Jurkat, Clone E6-1 (cell line): ENCODE measurements at regions not wholly inside any gene's neighbourhood (a gene's known extent, or its start where the extent isn't known, plus 50 kb on each side); places are given as distances from the start of the nearest gene placed in this dataset.
"Not testable (repeated sequence)": the region's sequence is repeated elsewhere in the genome, so short reads cannot be mapped to it uniquely, and the experiment has no call there.

ENCODE experiments used
- DNase-seq: peaks from one replicate; pipeline ENCODE4 v3.0.0-alpha.2; 2011; ENCODE audit warnings: low read depth, low spot score
- H3K4me3 ChIP-seq: 2 replicates; pipeline ENCODE4 v1.5.1; 2011; ENCODE audit warnings: mild to moderate bottlenecking, low read length, control low read depth, moderate library complexity

DNA sequence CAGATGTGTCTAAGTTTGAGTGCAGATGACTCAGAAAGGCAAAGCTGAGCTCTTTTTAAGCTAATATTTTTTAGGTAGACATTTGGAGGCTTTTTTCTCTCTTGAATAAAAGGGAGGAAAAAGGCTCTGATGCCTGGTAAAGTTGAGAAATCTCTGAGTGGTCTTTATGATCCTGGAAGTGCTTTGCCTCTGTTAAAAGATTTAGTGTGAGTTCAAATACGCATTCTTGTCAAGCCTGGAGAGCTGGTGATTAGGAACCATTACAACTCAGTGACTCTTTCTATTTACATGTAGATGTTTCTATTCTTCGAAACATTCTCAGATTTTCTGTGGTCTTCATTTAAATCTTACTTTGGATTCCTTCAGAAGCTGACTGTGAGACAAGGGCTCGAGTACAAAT is 143.4 kb upstream of the MED14 start:
- no peak for DNase-seq
- no peak overlapping the region for H3K4me3 ChIP-seq

GRCh38 chrX:40879172-40879571 is 143.8 kb upstream of the MED14 start:
- DNase-seq, H3K4me3 ChIP-seq: not testable (repeated sequence)

DNA sequence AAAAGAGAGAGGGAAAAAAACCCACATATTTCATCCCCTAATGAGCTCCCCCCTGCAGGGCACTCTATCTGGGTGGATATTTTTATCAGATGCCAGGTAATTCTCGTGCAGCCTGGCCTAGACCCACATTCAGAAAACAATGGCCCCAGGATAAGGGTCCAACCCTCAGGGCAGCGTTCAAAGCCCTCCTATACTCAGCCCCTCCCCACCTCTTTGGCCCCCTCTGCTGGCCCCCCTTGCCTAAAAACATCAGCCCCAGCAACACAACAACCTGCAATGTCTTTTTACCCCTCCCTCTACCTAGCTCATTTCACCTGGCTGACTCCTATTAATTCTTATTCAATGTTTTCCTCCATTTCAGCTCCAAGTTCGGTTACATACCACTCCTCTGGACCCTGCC is 145.4 kb upstream of the MED14 start:
- no peak for DNase-seq
- H3K4me3 ChIP-seq = no peak overlapping the region

- no peak for DNase-seq
- no peak overlapping the region for H3K4me3 ChIP-seq
Observed at GRCh38 chrX:40883021-40883619, 147.8 kb upstream of the MED14 start.

GRCh38 chrX:40885989-40886388 is 150.6 kb upstream of the MED14 start:
- H3K4me3 ChIP-seq = no peak overlapping the region
- DNase-seq = no peak

- no peak overlapping the region for H3K4me3 ChIP-seq
- no peak for DNase-seq
Observed at GRCh38 chrX:40887476-40887875, 152.1 kb upstream of the MED14 start.

DNA sequence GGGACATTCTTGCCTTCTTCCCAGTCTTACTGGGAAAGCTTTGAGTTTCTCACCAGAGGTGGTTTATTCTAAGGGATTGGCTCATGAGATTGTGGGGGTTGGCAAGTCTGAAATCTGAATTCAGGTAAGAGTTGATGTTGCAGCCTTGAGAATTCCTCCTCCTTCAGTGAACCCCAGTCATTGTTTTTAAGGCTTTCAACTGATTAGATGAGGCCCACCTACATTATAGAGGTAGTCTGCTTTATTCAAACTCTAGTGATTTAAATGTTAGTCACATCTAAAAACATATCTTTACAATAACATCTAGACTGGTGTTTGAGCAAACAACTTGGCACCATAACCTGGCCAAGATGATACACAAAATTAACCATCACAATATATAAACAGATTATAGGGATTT is 156.5 kb upstream of the MED14 start:
- no peak overlapping the region for H3K4me3 ChIP-seq
- DNase-seq = no peak

GRCh38 chrX:40893251-40893910 is 158.0 kb upstream of the MED14 start:
- DNase-seq = no peak
- H3K4me3 ChIP-seq = no peak overlapping the region

DNA sequence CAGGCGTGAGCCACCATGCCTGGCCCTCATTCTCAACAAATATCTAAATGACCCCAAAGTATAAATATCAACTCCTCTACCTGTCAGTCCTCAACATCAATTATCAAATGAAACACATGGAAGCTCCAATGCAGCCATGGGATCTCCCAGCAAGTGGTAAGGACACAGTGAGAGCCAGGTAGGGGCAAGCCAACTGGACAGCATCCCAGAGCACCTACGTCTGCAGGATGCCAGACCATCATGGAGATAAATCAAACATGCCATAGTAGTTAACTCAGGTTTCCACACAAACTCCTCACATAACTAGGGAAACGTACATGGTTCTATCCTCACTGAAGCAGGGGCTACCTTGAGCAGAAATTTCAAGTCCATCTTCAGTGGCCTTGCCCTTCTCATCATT is 159.9 kb upstream of the MED14 start:
- no peak overlapping the region for H3K4me3 ChIP-seq
- no peak for DNase-seq

DNA sequence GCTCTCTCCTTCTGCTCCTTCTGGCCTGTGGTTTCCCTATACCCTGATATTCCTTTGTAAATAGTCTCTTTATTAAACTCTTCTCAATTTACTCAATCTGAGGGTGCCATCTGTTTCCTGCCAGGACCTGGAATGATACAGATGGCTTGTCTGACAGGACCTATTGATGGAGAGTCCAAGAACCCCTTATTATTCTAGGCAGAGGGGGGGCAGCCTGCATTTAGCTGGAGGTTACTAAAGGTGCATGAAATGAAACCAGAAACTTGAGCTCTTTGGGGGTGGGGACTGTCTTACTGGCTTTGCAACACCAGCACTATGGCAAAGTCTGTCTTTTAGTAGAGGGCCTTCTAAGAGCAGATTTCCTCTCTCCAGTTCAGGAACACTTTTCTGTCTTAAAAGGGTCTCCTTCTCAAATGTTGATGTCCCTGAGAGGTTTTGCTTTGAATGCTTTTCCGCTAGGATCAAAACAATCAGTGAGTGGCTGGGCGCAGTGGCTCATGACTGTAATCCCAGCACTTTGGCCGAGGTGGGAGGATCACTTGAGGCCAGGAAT is 162.5 kb upstream of the MED14 start:
- DNase-seq = no peak
- no peak overlapping the region for H3K4me3 ChIP-seq

- DNase-seq, H3K4me3 ChIP-seq: not testable (repeated sequence)
Observed at GRCh38 chrX:40904739-40905138, 169.4 kb upstream of the MED14 start.

- no peak overlapping the region for H3K4me3 ChIP-seq
- no peak for DNase-seq
Observed at GRCh38 chrX:40908026-40908425, 172.7 kb upstream of the MED14 start.

DNA sequence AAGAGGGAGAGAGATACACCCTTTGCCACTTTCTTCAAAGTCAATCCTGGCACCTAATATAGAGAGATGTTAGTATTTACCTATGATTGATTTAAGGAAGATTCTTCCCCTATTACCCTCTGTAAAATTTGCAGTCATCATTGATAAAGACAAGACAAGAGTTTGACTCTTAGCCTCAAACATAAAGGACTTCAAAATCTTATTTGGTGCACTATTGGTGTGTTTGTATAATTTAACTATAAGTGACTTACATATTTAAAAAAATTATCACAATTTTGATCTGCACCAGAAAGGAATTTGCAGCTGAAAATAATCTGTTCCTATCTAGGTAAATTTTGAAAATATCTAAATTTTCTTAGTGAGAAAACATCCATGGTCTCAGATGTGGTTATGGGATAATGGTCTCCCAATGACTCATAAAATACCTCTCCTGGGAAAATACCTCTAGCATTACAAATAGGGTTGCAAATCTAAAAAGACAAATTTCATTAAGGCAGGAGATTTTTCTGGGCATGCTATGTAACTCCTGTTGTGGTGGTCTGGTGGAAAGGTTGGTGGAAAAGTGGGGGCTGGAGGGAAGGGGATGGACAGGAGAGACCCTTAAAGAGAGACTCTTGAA is 173.6 kb upstream of the MED14 start:
- DNase-seq = no peak
- no peak overlapping the region for H3K4me3 ChIP-seq

DNA sequence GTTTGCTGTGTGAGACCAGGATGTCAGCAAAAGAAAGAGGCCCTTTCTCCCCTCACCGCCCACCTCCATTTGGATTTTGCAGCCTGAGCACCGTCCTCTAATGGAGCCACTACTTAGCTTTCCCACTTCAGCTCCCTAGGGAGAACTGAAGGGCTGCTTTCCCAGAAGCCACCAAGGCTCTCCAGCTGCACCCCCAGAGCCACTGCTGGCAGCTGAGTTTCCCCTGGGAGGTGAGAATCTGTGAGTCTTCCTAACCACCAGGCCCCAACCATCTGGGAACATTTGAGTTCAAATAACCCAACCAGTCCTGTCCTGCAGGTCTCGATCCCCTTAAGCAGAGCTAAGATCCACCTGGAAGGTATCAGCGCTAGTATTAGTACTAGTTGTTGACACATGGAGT is 173.1 kb upstream of the USP9X start:
- H3K4me3 ChIP-seq = no peak overlapping the region
- no peak for DNase-seq

DNA sequence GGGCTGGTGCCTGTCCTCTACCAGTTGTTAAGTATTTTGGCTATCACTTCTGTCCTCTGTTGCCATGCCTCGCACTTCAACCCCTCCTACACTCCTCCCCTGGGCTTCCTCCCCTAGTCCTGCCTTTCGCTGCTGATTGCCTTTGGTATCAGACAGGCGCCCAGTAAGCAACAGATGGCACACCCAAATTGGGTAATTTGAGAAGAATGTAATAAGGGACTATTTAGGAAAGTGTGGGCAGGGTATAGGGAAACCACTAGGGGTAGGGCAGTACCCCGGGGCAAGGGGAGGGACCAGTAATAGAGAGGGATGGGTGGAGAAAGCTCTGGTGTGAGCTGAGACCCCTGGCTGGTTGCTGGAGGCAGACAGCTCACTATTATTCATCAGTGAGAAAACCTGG is 172.7 kb upstream of the USP9X start:
- H3K4me3 ChIP-seq = no peak overlapping the region

DNA sequence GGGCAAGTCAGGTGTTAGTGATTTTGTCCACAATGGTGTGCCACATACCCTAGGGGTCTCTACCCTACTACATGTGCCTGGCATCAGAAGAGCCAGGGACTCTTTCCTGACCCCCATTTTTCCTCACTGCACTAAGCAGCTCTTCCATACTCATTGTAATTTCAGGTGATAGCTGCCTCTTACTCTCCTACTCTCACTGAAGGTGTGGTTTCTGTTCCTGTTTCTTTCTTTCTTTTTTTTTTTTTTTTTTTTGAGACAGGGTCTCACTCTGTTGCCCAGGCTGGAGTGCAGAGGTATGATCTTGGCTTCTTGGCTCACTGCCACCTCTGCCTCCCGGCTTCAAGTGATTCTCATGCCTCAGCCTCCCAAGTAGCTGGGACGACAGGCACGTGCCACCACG is 164.9 kb upstream of the USP9X start:
- no peak for DNase-seq
- no peak overlapping the region for H3K4me3 ChIP-seq

More for the DNA sequence above, 172.7 kb upstream of the USP9X start:
- no peak for DNase-seq

DNA sequence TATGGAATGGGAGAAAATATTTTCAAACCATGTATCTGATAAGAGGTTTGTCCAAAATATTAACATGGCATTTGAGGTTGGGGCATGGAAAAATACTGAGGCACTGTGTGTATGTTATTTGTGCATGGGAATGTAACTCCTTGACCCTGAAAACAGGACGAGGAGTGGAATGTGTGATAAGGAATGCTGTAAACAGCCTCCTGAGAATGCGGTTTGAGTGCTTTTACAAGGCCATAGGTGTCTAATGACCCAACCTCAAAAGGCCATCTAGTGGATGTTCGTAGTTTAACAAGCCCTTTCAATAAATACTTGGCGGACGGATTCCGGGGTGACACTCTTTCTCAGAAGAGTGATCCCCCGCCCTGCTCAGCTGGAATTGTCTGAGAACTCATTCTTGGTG is 162.9 kb upstream of the USP9X start:
- DNase-seq = no peak
- H3K4me3 ChIP-seq = no peak overlapping the region

GRCh38 chrX:40926739-40927427 is 158.4 kb upstream of the USP9X start:
- not testable (repeated sequence) for DNase-seq

DNA sequence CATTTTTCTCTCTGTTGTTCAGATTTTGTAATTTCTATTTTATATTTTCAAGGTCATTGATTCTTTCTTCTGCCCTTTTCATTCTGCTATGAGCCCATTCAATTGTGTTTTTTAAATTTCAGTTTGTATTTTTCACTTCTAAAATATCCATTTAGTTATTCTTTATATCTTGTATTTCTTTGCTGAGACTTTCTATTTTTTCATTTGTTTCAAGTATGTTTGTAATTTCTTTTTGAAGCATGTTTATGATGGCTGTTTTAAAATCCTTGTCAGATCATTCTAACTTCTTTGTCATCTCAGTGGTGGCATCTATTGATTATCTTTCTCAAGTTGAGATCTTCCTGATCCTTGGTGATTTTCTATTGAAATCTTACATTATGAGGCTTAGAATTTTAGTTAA is 157.2 kb upstream of the USP9X start:
- no peak for DNase-seq
- H3K4me3 ChIP-seq = no peak overlapping the region

More at GRCh38 chrX:40926739-40927427, 158.4 kb upstream of the USP9X start:
- not testable (repeated sequence) for H3K4me3 ChIP-seq

DNA sequence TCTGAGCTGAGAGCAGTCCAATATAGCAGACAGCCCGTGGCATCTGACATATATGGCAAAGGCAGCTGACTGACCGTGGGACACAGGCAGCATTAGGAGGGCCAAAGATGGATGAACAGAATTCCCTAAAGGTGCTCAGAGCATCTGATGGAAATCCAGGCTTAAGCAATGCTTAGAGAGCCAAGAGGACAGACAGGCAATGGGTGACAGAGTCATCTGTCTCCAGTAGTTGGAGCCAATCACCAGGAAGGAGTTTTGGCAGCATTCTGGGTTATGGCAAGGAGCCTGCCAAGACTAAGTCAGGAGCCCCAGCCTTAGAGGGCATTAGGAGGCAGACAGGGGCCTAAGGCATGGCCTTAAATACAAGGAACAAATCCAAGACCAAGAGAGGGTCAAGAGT is 153.3 kb upstream of the USP9X start:
- DNase-seq = peak; percentile 22
- no peak overlapping the region for H3K4me3 ChIP-seq
